CD4-positive, alpha-beta T cell (primary cell): ENCODE measurements at regions not wholly inside any gene's neighbourhood (a gene's known extent, or its start where the extent isn't known, plus 50 kb on each side); places are given as distances from the start of the nearest gene placed in this dataset.

Experiments used
- ATAC-seq: fragments of 200-7000 bp; cut with Tn5 transposase; one replicate; pipeline ENCODE4 v1.10.0; 2022; ENCODE audit warnings: mild to moderate bottlenecking; ENCODE audit not compliant: poor library complexity
- CTCF ChIA-PET: fragments of 350-600 bp; sonication (Branson Sonifier 250); formaldehyde crosslinking; loops from one replicate; lab custom pipeline; 2021; ENCODE audit warnings: antibody characterized with exemption, inconsistent platforms; lab: Charles Lee
- POLR2A ChIA-PET: fragments of 350-600 bp; sonication (Branson Sonifier 250); formaldehyde crosslinking; loops from one replicate; lab custom pipeline; 2021; ENCODE audit warnings: antibody characterized with exemption, inconsistent platforms; lab: Charles Lee
- DNase-seq, 14 experiments: peaks; one replicate each; pipeline ENCODE4 v3.0.0-alpha.2; 2013 to 2020; ENCODE audit warnings: mixed read lengths in 2 of 14
- H3K27ac ChIP-seq, 2 donors: one replicate each; pipeline versions ENCODE4 v1.5.1 to v1.7.0; 2013; ENCODE audit warnings: low read length in 2 of 2, low read depth in 1 of 2, mild to moderate bottlenecking in 1 of 2
- H3K27me3 ChIP-seq, 2 experiments: 1 replicate in 1 of 2; 2 replicates in 1 of 2; pipeline versions ENCODE4 v1.6.1 to v1.7.0; 2013; ENCODE audit warnings: low read length in 2 of 2, control low read depth in 1 of 2, mild to moderate bottlenecking in 1 of 2, moderate library complexity in 1 of 2; ENCODE audit not compliant: insufficient read depth in 2 of 2, control insufficient read depth in 1 of 2
- H3K36me3 ChIP-seq: one replicate; pipeline ENCODE4 v1.6.1; 2013; ENCODE audit warnings: low read length, control low read depth; ENCODE audit not compliant: insufficient read depth
- H3K4me1 ChIP-seq: one replicate; pipeline ENCODE4 v1.6.1; 2013; ENCODE audit warnings: low read length, control low read depth; ENCODE audit not compliant: insufficient read depth
- H3K4me3 ChIP-seq: one replicate; pipeline ENCODE4 v1.5.1; 2013; ENCODE audit warnings: mild to moderate bottlenecking, low read length, moderate library complexity
- H3K9me3 ChIP-seq, 2 experiments: 1 replicate in 1 of 2; 2 replicates in 1 of 2; pipeline versions ENCODE4 v1.6.1 to v1.7.0; 2013; ENCODE audit warnings: low read length in 2 of 2, mild to moderate bottlenecking in 2 of 2, control low read depth in 1 of 2, moderate library complexity in 1 of 2; ENCODE audit not compliant: control insufficient read depth in 1 of 2, insufficient read depth in 1 of 2
- H3K27ac Mint-ChIP-seq: one replicate; pipeline ENCODE4 v1.8.0; 2020; ENCODE audit warnings: mixed read lengths
- H3K27me3 Mint-ChIP-seq: one replicate; pipeline ENCODE4 v1.8.0; 2021; ENCODE audit warnings: mixed read lengths
- H3K36me3 Mint-ChIP-seq: one replicate; pipeline ENCODE4 v1.8.0; 2021; ENCODE audit warnings: low read depth, mixed read lengths
- H3K4me1 Mint-ChIP-seq: one replicate; pipeline ENCODE4 v1.8.0; 2021; ENCODE audit warnings: low read depth, mixed read lengths
- H3K4me3 Mint-ChIP-seq: one replicate; pipeline ENCODE4 v1.8.0; 2020; ENCODE audit warnings: mild to moderate bottlenecking, mixed read lengths
- H3K9me3 Mint-ChIP-seq: one replicate; pipeline ENCODE4 v1.8.0; 2020; ENCODE audit warnings: mixed read lengths
- intact Hi-C, 2 experiments: fragments of 100-400 bp; cut with DNase I in 1 of 2; cut with micrococcal nuclease in 1 of 2; formaldehyde crosslinking; loops; one replicate each; pipeline versions ENCODE4 v1.15.1 to v1.9.0; 2023 to 2025; cut with DNase I, micrococcal nuclease
- TF ChIP-seq, protein P1 (sequence below): fragments of 200-600 bp; IDR thresholded peaks from one replicate; pipeline ENCODE4 v1.8.0; 2022; ENCODE audit warnings: antibody characterized with exemption, mild to moderate bottlenecking

DNA sequence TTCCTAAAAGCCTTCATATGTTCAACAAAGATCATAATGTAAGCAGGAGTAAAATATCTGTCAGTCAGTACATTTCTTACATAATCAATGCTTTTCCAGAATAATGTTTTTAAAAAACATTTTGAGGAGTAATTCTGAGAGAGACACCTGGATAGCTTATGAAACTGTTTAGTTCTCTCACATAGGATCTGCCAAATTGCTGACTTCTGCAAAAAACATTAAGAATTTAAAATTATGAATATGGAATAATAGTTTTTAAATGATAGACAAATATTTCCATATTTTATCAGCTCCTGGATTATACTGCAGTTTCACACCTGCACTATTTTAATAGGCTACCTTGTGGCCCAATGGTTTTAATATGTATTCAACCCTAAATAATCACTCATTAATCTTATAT is 142.7 kb upstream of the RUNX1 start:
- H3K9me3 Mint-ChIP-seq = no peaks in the 10 kb centered on the region
- intact Hi-C loops = no loop called here
- H3K27ac ChIP-seq = no peak overlapping the region
- no peak overlapping the region for H3K27ac Mint-ChIP-seq
- no peaks in the 10 kb centered on the region for H3K27me3 Mint-ChIP-seq
- H3K4me3 Mint-ChIP-seq = no peak overlapping the region
- H3K4me3 ChIP-seq = no peak overlapping the region
- H3K36me3 Mint-ChIP-seq = no peaks in the 10 kb centered on the region
- no peaks in the 10 kb centered on the region for H3K27me3 ChIP-seq
- ChIA-PET POLR2A (interaction anchor here (0.5 kb wide), 1 partner anchor 174 kb away, joined by 3 read pairs; no protein-coding TSS in a partner anchor), CTCF (no interaction called here)
- TF ChIP-seq, protein P1, sequence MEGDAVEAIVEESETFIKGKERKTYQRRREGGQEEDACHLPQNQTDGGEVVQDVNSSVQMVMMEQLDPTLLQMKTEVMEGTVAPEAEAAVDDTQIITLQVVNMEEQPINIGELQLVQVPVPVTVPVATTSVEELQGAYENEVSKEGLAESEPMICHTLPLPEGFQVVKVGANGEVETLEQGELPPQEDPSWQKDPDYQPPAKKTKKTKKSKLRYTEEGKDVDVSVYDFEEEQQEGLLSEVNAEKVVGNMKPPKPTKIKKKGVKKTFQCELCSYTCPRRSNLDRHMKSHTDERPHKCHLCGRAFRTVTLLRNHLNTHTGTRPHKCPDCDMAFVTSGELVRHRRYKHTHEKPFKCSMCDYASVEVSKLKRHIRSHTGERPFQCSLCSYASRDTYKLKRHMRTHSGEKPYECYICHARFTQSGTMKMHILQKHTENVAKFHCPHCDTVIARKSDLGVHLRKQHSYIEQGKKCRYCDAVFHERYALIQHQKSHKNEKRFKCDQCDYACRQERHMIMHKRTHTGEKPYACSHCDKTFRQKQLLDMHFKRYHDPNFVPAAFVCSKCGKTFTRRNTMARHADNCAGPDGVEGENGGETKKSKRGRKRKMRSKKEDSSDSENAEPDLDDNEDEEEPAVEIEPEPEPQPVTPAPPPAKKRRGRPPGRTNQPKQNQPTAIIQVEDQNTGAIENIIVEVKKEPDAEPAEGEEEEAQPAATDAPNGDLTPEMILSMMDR = no peak
- H3K36me3 ChIP-seq = no peaks in the 10 kb centered on the region
- no peaks in the 10 kb centered on the region for H3K4me1 Mint-ChIP-seq
- ATAC-seq (no peak), DNase-seq (no peak)
- no peaks in the 10 kb centered on the region for H3K4me1 ChIP-seq
- H3K9me3 ChIP-seq = no peaks in the 10 kb centered on the region

DNA sequence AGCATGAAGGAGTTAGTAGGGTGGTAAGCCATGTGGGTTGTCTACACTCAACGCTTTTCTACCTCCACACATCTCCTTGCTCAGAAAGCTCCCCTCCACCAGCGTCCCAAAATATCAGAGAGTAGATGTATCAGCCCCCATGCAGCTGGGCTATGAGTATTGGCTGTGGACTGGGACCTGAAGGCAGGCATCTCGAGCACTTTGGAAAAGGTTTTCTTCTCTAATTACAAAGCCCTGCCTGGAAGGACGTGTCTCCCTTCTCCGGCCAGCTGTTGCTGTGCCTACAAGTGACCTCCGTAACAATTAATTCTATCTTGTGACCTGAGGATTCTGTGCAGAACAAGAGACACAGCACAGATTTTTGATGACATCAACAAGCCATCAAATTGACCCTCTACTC is 142.0 kb upstream of the RUNX1 start:
- no peaks in the 10 kb centered on the region for H3K9me3 ChIP-seq
- Mint-ChIP-seq H3K9me3 (no peaks in the 10 kb centered on the region), H3K27ac (no peak overlapping the region), H3K4me3 (no peak overlapping the region), H3K27me3 (no peaks in the 10 kb centered on the region), H3K36me3 (no peaks in the 10 kb centered on the region), H3K4me1 (no peaks in the 10 kb centered on the region)
- intact Hi-C loops = no loop called here
- ChIA-PET CTCF (no interaction called here), POLR2A (interaction anchor here (0.5 kb wide), 1 partner anchor 175 kb away, joined by 3 read pairs; no protein-coding TSS in a partner anchor)
- no peak for DNase-seq
- no peak for ATAC-seq
- H3K4me3 ChIP-seq = no peak overlapping the region
- H3K36me3 ChIP-seq = no peaks in the 10 kb centered on the region
- no peaks in the 10 kb centered on the region for H3K27me3 ChIP-seq
- TF ChIP-seq, protein P1 = no peak
- no peak overlapping the region for H3K27ac ChIP-seq
- no peaks in the 10 kb centered on the region for H3K4me1 ChIP-seq

DNA sequence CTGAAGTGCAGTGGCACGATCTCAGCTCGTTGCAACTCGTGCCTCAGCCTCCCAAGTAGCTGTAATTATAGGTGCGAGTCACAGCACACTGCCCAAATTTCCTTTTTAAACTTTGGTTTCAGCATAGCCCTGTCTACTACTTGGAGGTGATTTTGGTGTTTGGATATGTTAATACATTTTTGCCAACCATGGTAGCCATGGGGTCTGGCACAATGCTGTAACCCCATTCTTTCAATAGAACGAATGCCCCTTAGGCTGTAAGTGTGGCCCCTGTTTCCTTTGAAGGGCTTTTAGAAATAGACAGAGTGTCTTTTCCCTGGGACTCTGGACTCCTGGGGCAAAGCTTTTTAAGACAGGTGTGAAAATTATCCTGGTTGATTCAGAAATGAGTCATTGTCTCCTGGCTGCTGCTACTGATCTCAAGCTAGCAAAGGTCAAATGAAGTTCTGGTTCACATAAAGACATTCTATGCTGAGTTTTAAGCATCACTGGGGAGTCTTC is 141.1 kb upstream of the RUNX1 start:
- no peaks in the 10 kb centered on the region for H3K36me3 ChIP-seq
- no peaks in the 10 kb centered on the region for H3K4me1 ChIP-seq
- DNase-seq (no peak), ATAC-seq (no peak)
- H3K9me3 ChIP-seq = no peaks in the 10 kb centered on the region
- H3K9me3 Mint-ChIP-seq = no peaks in the 10 kb centered on the region
- ChIA-PET CTCF (interaction anchor here (1.1 kb wide), 1 partner anchor 8 kb away, joined by 3 read pairs; no protein-coding TSS in a partner anchor), POLR2A (no interaction called here)
- H3K27ac Mint-ChIP-seq = no peak overlapping the region
- H3K4me3 Mint-ChIP-seq = no peak overlapping the region
- no peaks in the 10 kb centered on the region for H3K27me3 ChIP-seq
- no peak overlapping the region for H3K27ac ChIP-seq
- no peak overlapping the region for H3K4me3 ChIP-seq
- H3K4me1 Mint-ChIP-seq = no peaks in the 10 kb centered on the region
- no peaks in the 10 kb centered on the region for H3K36me3 Mint-ChIP-seq
- intact Hi-C loops = no loop called here
- H3K27me3 Mint-ChIP-seq = no peaks in the 10 kb centered on the region
- TF ChIP-seq, protein P1 = no peak
